SK-N-MC (cell line): ENCODE measurements at regions not wholly inside any gene's neighbourhood (a gene's known extent, or its start where the extent isn't known, plus 50 kb on each side); places are given as distances from the start of the nearest gene placed in this dataset.
"Not testable (repeated sequence)": the region's sequence is repeated elsewhere in the genome, so short reads cannot be mapped to it uniquely, and the experiment has no call there.

Experiments used
- DNase-seq: peaks from one replicate; pipeline ENCODE4 v3.0.0-alpha.2; 2011; ENCODE audit warnings: low read depth, low spot score
- H3K27ac ChIP-seq: fragments of 200-600 bp; sonication (generic); 2 replicates; pipeline ENCODE4 v1.5.1; 2016; ENCODE audit warnings: mixed run types
- H3K36me3 ChIP-seq: fragments of 200-600 bp; sonication (generic); 2 replicates; pipeline ENCODE4 v1.6.1; 2017; ENCODE audit warnings: antibody characterized with exemption, low read length, mixed read lengths; ENCODE audit not compliant: insufficient read depth
- H3K4me3 ChIP-seq: fragments of 200-600 bp; sonication (generic); 2 replicates; pipeline ENCODE4 v1.5.1; 2016
- H3K9ac ChIP-seq: fragments of 200-600 bp; sonication (generic); 2 replicates; pipeline ENCODE4 v1.8.0; 2017; ENCODE audit warnings: mixed run types, mixed read lengths; ENCODE audit not compliant: insufficient read length
- H3K9me3 ChIP-seq: fragments of 200-600 bp; sonication (generic); 2 replicates; pipeline ENCODE4 v1.6.1; 2017; ENCODE audit warnings: low read depth, mild to moderate bottlenecking, antibody characterized with exemption, low read length, moderate library complexity, mixed read lengths
- EZH2 ChIP-seq: fragments of 200-600 bp; sonication (generic); IDR thresholded peaks from one replicate; pipeline ENCODE4 v1.6.1; 2017; ENCODE audit warnings: antibody characterized with exemption
- FOXP2 ChIP-seq: optimal IDR thresholded peaks from 2 replicates; pipeline ENCODE3; 2011; ENCODE audit warnings: mild to moderate bottlenecking, moderate library complexity; ENCODE audit not compliant: insufficient read depth; ENCODE audit errors: extremely low read length, control extremely low read depth
- POLR2AphosphoS5 ChIP-seq: IDR thresholded peaks from 2 replicates; pipeline ENCODE4 v1.6.1; 2012; ENCODE audit warnings: mild to moderate bottlenecking, low read depth, low read length, borderline replicate concordance

DNA sequence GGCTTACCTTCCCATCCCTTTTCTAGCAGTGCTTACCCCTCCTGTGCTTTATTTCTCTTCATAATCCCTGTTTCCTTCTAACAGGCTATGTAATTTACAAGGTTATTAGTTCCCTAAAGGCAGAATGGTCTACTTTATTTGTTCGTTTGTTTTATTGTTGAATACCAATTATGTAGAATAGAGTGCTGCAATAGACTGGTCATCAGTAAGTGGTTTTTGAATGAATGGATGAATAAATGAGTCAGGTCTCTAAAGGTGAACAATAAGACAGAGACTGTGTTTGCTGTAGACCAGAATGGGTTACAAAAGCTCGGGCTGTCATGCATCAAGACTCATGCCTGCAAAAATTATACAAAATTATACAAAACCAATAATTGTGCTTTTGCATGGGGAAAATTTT lies 332.0 kb downstream of the IRS1 start:
- H3K4me3 ChIP-seq = no peak overlapping the region
- no peak for DNase-seq
- TF ChIP-seq EZH2 = no peak
- no peak for TF ChIP-seq FOXP2
- TF ChIP-seq POLR2AphosphoS5 = no peak
- no peak overlapping the region for H3K27ac ChIP-seq
- no peaks in the 10 kb centered on the region for H3K9me3 ChIP-seq
- H3K9ac ChIP-seq = no peak overlapping the region
- no peaks in the 10 kb centered on the region for H3K36me3 ChIP-seq

GRCh38 chr2:226467221-226467620 lies 332.4 kb downstream of the IRS1 start:
- Histone ChIP-seq H3K9me3 (no peaks in the 10 kb centered on the region), H3K36me3 (no peaks in the 10 kb centered on the region), H3K9ac (no peak overlapping the region), H3K27ac (no peak overlapping the region), H3K4me3 (no peak overlapping the region)
- DNase-seq = no peak
- TF ChIP-seq POLR2AphosphoS5 = no peak
- TF ChIP-seq EZH2 = no peak
- no peak for TF ChIP-seq FOXP2

DNA sequence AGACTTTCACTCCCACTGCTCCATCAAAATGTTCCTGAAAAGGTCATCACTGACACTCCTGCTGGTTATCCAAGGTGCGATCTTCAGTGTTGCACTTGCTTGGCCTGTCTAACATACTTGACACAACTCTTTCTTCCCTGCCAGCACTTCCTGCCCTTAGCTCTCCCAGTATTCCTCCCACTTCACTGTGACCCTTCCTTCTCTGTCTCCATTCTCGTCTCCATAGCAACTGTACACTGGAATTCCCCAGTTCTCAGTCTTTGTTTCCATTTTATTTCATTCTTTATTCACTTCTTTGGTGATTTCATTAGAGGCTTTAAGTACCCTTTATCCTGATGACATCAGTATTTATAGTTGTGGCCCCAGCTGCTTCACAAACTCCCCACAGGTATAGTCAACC lies 333.0 kb downstream of the IRS1 start:
- H3K9ac ChIP-seq = no peak overlapping the region
- DNase-seq = no peak
- H3K27ac ChIP-seq = no peak overlapping the region
- no peak overlapping the region for H3K4me3 ChIP-seq
- no peak for TF ChIP-seq FOXP2
- TF ChIP-seq POLR2AphosphoS5 = no peak
- no peak for TF ChIP-seq EZH2
- H3K36me3 ChIP-seq = no peaks in the 10 kb centered on the region
- no peaks in the 10 kb centered on the region for H3K9me3 ChIP-seq

GRCh38 chr2:226466124-226466523 lies 333.5 kb downstream of the IRS1 start:
- no peaks in the 10 kb centered on the region for H3K36me3 ChIP-seq
- no peak overlapping the region for H3K9ac ChIP-seq
- H3K4me3 ChIP-seq = no peak overlapping the region
- no peak for DNase-seq
- no peak for TF ChIP-seq FOXP2
- no peak for TF ChIP-seq POLR2AphosphoS5
- TF ChIP-seq EZH2 = no peak
- no peaks in the 10 kb centered on the region for H3K9me3 ChIP-seq
- H3K27ac ChIP-seq = no peak overlapping the region

DNA sequence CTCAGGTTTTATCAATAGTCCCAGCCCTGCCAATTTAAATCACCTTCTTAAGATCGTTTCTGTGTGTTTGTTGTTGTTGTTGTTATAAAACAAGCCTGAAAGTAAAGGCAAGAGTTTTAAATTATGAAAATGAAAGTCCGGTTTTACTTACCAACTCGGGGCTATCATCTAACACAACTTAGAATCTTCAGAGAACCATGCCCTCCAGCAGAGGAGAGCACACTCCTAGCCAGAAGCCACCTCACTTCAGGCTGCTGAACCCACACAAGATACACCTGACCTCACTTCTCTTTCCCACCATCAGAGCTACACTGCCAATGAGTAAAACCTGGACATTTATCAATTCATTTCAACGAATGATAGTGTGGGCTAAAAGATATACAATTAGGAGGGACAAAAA lies 335.2 kb downstream of the IRS1 start:
- no peaks in the 10 kb centered on the region for H3K36me3 ChIP-seq
- no peak overlapping the region for H3K27ac ChIP-seq
- DNase-seq = no peak
- H3K9ac ChIP-seq = no peak overlapping the region
- no peaks in the 10 kb centered on the region for H3K9me3 ChIP-seq
- H3K4me3 ChIP-seq = no peak overlapping the region
- no peak for TF ChIP-seq FOXP2
- TF ChIP-seq POLR2AphosphoS5 = no peak
- no peak for TF ChIP-seq EZH2

DNA sequence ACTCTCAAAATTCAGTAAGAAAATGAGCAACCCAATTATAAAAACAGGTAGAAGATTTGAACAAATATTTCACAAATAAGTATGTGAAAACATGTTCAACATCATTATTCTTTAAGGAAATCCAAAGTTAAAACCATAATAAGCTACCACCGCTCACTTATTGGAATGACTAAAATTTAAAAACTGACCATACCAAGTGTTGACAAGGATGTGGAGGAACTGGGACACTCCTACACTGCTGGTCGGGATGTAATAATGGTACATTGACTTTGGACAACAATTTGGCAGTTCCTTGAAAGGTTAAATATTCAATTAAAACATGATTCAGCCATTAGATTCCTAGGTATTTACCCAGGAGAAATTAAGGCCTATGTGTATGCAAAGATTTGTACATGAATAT lies 336.5 kb downstream of the IRS1 start:
- Histone ChIP-seq H3K4me3 (no peak overlapping the region), H3K36me3 (no peaks in the 10 kb centered on the region), H3K9me3 (no peaks in the 10 kb centered on the region), H3K9ac (no peak overlapping the region), H3K27ac (no peak overlapping the region)
- TF ChIP-seq POLR2AphosphoS5 (no peak), FOXP2 (no peak), EZH2 (no peak)
- DNase-seq = no peak

- H3K27ac ChIP-seq = no peak overlapping the region
- H3K4me3 ChIP-seq = no peak overlapping the region
- TF ChIP-seq POLR2AphosphoS5 (no peak), FOXP2 (no peak), EZH2 (no peak)
- DNase-seq = no peak
- H3K9ac ChIP-seq = no peak overlapping the region
- no peaks in the 10 kb centered on the region for H3K9me3 ChIP-seq
- no peaks in the 10 kb centered on the region for H3K36me3 ChIP-seq
Measured at GRCh38 chr2:226461981-226462380, 337.6 kb downstream of the IRS1 start.

GRCh38 chr2:226456144-226456543 lies 343.5 kb downstream of the IRS1 start:
- not testable (repeated sequence) for H3K4me3 ChIP-seq, H3K9ac ChIP-seq, H3K9me3 ChIP-seq, DNase-seq, H3K36me3 ChIP-seq, H3K27ac ChIP-seq

GRCh38 chr2:226452768-226453167 lies 346.9 kb downstream of the IRS1 start:
- Histone ChIP-seq H3K9me3 (no peaks in the 10 kb centered on the region), H3K4me3 (no peak overlapping the region), H3K27ac (no peak overlapping the region), H3K36me3 (no peaks in the 10 kb centered on the region), H3K9ac (no peak overlapping the region)
- no peak for DNase-seq
- no peak for TF ChIP-seq POLR2AphosphoS5
- TF ChIP-seq EZH2 = no peak
- no peak for TF ChIP-seq FOXP2
